ENCODE measurements at regions not wholly inside any gene's neighbourhood (a gene's known extent, or its start where the extent isn't known, plus 50 kb on each side); places are given as distances from the start of the nearest gene placed in this dataset.

- TF ChIP-seq CTCF (IDR thresholded peaks at IDR 0.05) (no peak), EP300 (IDR thresholded peaks at IDR 0.05) (no peak), POLR2A (IDR thresholded peaks at IDR 0.05) (no peak), POLR2AphosphoS5 (IDR thresholded peaks at IDR 0.05) (no peak)
These were observed 93.1 kb upstream of the SOX4 start for GRCh38 chr6:21500314-21501020.
